HG03378 (cell line): ENCODE measurements at regions not wholly inside any gene's neighbourhood (a gene's known extent, or its start where the extent isn't known, plus 50 kb on each side); places are given as distances from the start of the nearest gene placed in this dataset.
"Not testable (repeated sequence)": the region's sequence is repeated elsewhere in the genome, so short reads cannot be mapped to it uniquely, and the experiment has no call there.

Source experiments
- ATAC-seq: cut with Tn5 transposase; IDR thresholded peaks from one replicate; pipeline ENCODE4 v1.9.1; 2021; ENCODE audit warnings: mild to moderate bottlenecking, moderate library complexity; ENCODE audit not compliant: unreplicated experiment

DNA sequence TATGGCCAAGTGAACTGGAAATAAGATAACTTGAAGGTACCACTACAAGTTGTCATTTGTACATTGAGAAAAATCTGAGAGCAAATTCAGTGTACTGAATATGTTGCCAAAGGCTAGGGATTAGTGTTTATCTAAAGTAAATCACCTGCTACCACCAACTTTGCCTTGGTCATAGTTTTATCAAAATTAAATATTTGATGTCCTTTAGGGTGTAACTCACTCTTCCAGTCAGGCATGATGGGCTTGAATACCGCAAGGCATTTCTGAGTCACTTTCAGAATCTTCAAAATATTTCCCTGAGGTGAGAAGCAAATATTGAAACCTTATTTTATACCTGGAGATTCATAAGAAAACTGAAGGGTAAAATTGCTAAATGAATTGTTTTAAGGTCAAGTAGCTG is 1338.6 kb upstream of the ACO1 start:
- no peak for ATAC-seq

GRCh38 chr9:31061592-31061991 is 1322.9 kb upstream of the ACO1 start:
- not testable (repeated sequence) for ATAC-seq

DNA sequence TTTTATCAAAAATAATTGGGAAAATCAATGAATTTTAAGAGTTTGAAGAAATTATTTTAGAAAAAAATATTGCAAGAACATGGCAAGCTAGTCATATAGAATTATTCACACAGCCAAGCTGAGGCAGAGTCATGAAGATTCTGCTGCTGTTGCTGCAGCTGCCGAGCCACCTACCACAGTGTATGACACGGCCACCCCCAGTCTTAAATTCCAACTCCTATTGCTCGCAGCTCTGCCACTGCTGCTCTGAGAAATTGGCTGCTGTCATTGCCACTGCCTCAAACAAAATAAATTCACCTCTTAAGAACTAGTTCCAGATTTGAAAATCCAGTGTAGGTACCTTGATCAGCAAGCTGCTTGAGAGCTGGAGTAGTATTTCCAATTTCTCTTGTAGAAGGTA is 1318.8 kb upstream of the ACO1 start:
- no peak for ATAC-seq

- no peak for ATAC-seq
Measured at GRCh38 chr9:31067418-31067817, 1317.0 kb upstream of the ACO1 start.

DNA sequence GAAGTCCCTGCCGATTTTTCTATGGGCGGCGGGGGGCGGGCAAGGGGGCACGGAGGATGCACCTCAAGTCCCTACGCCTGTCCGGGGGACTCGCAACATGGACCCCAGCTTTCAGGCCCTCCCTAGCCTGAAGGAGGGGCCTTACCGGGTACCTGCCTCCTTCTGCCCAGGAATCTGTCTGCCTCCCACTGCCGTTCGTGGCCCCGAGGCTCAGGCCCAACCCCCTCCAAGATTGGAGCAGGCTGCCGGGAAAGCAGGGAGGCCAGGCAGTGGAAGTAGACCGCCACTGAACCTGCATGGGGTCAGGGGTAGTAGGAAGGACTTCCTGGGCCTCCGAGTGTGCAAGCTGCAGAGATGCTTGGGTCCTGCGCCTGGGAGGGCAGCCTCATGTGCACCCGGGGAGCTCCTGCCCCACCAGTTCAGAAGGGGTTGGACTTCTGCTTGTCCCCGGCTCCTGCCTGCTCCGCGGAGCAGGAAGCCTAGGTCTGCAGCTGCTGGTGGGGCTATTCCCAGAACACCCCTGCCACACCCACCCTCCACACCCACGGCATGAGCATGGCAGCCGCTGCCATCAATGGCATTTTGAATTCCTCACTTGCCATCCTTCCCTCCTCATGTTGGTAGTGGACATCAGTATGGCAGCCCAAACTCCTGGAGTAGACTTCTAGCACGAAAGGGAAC is 1312.7 kb upstream of the ACO1 start:
- no peak for ATAC-seq

- no peak for ATAC-seq
Measured at GRCh38 chr9:31078175-31078574, 1306.3 kb upstream of the ACO1 start.

- ATAC-seq: no peak
Measured at GRCh38 chr9:31084350-31084749, 1300.1 kb upstream of the ACO1 start.

DNA sequence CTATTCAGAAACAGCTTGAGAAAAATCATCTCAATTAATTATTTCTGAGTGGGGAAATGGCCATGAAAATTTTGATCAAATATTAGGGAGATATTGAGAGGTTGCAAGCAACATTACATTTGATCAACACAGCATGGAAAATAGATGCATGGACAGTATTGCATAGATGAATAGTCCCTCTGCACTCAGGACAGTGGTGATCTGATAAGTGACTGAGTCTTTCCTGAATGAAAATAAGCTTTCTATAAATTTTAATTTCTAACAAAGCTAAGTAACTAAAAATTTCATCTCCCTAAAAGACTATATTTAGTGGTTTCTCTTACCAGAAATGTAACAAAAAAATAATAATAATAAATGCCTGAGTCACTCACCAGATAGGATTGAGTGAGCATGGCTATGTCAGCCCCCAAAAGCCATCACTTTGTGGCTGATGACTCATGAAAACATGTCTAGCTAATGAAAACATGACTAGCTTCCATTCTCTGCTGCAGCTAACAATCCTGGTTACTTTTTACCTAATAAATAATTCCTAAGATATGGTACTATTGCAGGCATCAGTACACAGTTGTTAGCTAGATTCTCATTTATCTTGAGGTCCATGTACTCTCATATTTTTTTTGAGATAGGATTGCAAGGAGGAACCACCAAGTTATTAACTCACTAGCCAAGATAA is 1294.8 kb upstream of the ACO1 start:
- ATAC-seq: no peak

GRCh38 chr9:31100311-31100710 is 1284.1 kb upstream of the ACO1 start:
- ATAC-seq: no peak

DNA sequence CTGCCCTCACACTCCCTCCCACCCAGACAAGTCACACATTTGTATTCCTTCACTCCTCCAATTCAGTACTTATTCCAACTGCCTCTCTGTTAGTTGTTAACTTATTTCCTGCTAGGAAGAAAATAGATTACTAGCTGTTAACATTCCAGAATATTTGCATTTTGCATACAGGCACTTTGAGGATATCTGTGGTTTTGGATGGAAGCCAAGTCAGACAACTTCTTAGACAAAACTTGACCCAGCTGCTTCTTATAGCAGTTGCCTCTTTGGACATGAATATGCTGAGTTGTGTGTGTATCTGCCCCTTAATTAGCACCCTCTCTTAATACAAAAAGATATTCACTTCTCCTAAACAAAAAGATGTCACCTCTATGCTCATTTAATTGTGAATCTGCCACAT is 1280.6 kb upstream of the ACO1 start:
- ATAC-seq: no peak

DNA sequence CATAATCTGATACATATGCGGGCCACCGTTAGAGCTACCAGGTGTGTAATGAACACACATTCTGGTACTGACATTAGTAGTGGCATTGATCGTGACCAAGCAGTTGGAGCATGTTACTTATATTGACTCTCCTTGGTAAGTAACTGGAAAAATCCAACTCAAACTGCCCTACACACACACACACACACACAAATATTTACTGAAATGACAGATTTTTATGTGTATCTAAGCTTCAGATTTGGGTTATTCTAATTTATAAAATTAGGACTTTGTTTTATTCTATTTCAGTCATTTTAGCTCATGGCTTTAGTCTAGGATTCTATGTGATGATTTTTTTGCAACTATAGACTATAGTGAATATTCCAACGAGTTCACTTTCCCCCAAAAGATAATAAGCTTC is 1280.2 kb upstream of the ACO1 start:
- no peak for ATAC-seq

DNA sequence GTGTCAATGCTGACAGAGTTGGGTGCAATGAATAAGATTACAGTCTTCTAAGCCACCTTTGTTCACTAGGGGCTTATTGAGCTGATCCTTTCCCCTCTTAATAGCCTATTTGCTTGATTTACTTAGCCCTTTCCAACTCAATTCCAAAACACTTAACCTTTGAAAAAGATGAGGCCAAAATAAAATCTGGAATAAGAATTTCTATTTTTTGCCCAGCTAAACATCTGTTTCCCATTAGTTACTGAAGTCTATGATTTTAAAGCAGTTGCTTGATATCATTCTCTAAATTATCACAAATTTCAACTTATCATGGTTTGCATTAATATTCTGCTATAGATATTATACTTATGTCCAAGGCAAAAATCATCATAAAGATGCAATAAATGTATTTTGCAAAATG is 1272.0 kb upstream of the ACO1 start:
- ATAC-seq: no peak

DNA sequence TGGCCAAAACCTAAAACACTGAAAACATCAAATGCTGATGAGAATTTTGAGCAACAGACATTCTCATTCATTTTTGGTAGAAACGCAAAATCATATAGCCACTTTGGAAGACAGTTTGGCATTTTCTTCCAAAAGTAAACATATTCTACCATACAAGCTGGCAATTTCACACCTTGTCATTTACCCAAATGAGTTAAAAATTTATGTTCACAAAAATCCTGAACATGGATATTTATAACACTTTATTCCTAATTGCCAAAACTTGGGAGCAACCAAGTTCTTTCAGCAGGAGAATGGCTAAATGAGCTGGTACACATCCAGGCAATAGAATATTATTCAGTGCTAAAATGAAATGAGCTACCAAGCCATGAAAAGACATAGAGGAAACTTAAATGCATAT is 1270.1 kb upstream of the ACO1 start:
- ATAC-seq: no peak

DNA sequence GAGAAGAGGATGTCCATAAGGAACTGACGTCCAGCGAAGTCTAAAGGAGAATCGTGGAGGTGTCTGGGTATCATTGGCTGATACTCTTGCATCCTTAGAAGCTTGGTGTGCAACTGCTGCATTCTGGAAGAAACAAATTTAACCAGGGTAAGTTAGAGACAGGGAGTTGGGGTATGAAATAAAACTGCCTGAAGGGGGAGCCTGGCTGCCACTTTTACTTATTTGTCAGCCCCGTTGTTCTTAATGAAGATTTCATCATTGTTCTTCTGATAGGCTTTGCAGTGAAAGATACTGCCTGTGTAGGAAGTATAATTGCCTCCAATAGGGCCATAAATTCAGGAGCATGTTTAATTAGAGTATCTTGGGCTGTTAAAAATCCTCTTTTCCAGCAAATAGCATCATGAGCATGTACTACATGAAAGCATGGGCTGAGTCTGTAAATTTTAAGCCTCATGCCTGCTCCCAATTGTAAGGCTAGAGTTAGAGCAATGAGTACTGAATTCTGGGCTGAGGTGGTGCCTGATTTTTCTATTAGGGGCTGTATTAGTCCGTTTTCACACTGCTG is 1264.5 kb upstream of the ACO1 start:
- ATAC-seq: peak; percentile 88

DNA sequence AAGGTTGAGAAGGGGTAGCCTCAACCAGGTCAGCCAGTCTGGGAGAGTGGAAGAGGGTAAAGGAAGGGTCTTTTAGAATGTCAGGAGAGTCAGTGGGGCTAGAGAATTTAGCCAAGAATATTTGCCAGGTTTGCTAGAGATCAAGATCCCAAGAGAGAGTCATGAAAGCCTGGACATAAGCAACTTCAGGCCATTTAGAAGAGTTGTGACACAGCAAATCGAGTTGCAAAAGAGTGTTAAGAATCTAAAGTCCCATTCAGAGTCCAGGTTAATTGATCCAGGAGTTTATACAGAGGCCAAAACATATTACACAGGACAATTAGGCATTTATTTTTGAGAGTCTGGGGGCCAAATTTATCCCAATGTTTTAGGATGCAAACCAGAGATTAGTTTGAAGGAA is 1260.1 kb upstream of the ACO1 start:
- no peak for ATAC-seq

GRCh38 chr9:31135567-31135966 is 1248.9 kb upstream of the ACO1 start:
- ATAC-seq: no peak

GRCh38 chr9:31136524-31136923 is 1247.9 kb upstream of the ACO1 start:
- ATAC-seq: no peak

- no peak for ATAC-seq
Measured at GRCh38 chr9:31137176-31138160, 1247.0 kb upstream of the ACO1 start.

DNA sequence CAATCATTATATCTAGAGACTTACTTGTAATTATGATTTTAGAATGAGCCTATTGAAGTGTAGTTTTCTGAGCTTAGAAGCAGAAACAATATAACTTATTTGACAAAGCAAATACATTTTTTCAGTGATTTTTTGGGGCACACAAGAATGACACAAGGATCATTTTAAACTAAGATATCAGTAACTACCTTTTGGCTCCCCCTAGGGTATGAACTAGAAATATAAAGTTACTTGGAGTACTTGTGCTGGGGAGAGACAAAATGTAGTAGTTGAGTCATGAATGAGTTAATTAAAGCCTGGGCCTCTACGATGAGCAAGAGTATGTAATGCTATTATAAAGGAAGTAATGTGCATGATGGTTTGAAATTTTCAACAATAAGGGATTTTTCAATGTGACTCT is 1244.1 kb upstream of the ACO1 start:
- peak; percentile 74 for ATAC-seq

DNA sequence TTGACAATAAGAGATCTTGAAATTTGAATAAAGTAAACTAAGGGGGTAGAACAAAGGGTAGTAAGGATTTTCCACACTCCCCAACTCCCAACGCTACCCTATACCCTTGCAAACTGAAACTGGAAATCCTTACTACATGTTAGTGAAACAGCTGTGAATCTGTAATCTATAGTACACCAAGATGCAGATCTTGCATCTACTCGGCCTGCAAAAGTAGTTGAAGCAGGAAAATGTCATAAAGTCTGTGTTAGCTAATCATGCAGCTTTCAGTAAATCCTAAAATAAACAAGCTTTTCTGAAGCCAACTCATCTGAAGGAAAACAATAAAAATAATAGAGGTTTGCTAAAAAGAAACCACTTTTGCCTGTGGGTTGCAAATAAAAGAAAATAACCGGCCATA is 1242.0 kb upstream of the ACO1 start:
- ATAC-seq: no peak

DNA sequence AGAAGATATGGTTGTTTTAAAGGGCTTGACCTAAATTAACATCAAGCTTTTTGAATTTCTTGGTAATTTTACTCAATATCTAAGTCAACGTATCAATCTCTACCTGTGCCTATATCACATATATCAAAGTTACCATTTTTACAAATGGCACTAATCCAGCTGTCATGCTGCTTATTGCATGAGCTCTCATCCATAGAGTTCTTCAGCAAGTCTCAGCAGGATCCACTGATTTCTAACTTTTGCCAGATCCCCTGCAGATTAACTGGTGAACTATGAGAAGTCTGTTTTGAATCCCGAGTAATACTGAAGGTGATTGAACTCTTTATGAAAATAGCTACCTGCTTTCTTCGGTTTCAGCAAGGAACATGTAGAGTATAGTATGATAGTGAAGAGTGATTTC is 1239.8 kb upstream of the ACO1 start:
- ATAC-seq: no peak
